Transverse colon (tissue), 4 donors: ENCODE measurements at regions not wholly inside any gene's neighbourhood (a gene's known extent, or its start where the extent isn't known, plus 50 kb on each side); places are given as distances from the start of the nearest gene placed in this dataset.

Source experiments
- DNase-seq: peaks from one replicate; pipeline ENCODE4 v3.0.0-alpha.2; 2019
- H3K27ac ChIP-seq, 4 donors: fragments of 200-600 bp; sonication (generic); 2 replicates each; pipeline ENCODE4 v1.5.1; 2016 to 2018; ENCODE audit warnings: inconsistent platforms in 4 of 4
- H3K27me3 ChIP-seq: fragments of 200-600 bp; sonication (generic); 2 replicates; pipeline ENCODE4 v1.5.1; 2017; ENCODE audit warnings: inconsistent platforms
- H3K36me3 ChIP-seq, 4 donors: fragments of 200-600 bp; sonication (generic); 2 replicates each; pipeline ENCODE4 v1.5.1; 2017 to 2019; ENCODE audit warnings: inconsistent platforms in 4 of 4
- H3K4me1 ChIP-seq, 4 donors: fragments of 200-600 bp; sonication (generic); 2 replicates each; pipeline ENCODE4 v1.5.1; 2017 to 2020; ENCODE audit warnings: inconsistent platforms in 4 of 4
- H3K4me3 ChIP-seq, 4 donors: fragments of 200-600 bp; sonication (generic); 1 replicate in 1 of 4; 2 replicates in 3 of 4; pipeline versions ENCODE4 v1.5.1 to v1.6.1; 2017 to 2019; ENCODE audit warnings: inconsistent platforms in 4 of 4
- H3K9me3 ChIP-seq, 2 donors: fragments of 200-600 bp; sonication (generic); 2 replicates each; pipeline ENCODE4 v1.5.1; 2017 to 2019; ENCODE audit warnings: inconsistent platforms in 2 of 2
- CTCF ChIP-seq, 5 experiments: fragments of 200-600 bp in 3 of 5; fragments of 450-650 bp in 2 of 5; sonication (generic) in 3 of 5; IDR thresholded peaks; 1 replicate in 2 of 5; 2 replicates in 3 of 5; pipeline ENCODE4 v1.5.1; 2016 to 2017; ENCODE audit warnings: antibody characterized with exemption in 5 of 5, inconsistent platforms in 3 of 5, mild to moderate bottlenecking in 2 of 5, moderate library complexity in 1 of 5
- EP300 ChIP-seq: sonication (generic); formaldehyde crosslinking; IDR thresholded peaks from one replicate; pipeline ENCODE4 v1.6.1; 2017; ENCODE audit warnings: antibody characterized with exemption, low read depth
- POLR2A ChIP-seq: fragments of 450-650 bp; IDR thresholded peaks from one replicate; pipeline ENCODE4 v1.6.1; 2016; ENCODE audit warnings: antibody characterized with exemption, mild to moderate bottlenecking, moderate library complexity
- POLR2AphosphoS5 ChIP-seq, 3 donors: sonication (generic); formaldehyde crosslinking; IDR thresholded peaks; one replicate each; pipeline ENCODE4 v1.6.1; 2016; ENCODE audit warnings: antibody characterized with exemption in 3 of 3
- WGBS, 2 donors: methylation state at CpG; one replicate each; pipeline ENCODE4 v1.1.5; 2018; ENCODE audit warnings: low coverage in 1 of 2; 5-methylcytosine and 5-hydroxymethylcytosine counted together
- in situ Hi-C, 4 donors: fragments of 200-750 bp; cut with MboI; loops; one replicate each; pipeline versions ENCODE4 v1.15.0 to v1.15.1; 2017; ENCODE audit warnings: low sequenced_read_pairs in 3 of 4, low pct_ligation_motif_present in 1 of 4, low pct_unique_long_range_greater_than_20kb in 1 of 4
- intact Hi-C: fragments of 100-400 bp; cut with DNase I; formaldehyde crosslinking; loops from one replicate; pipeline ENCODE4 v1.15.1; 2023; ENCODE audit warnings: low total_unique reads

GRCh38 chr3:73894474-73895213, 269.9 kb upstream of the PDZRN3 start:
- TF ChIP-seq POLR2A (no peak), POLR2AphosphoS5 (IDR thresholded peaks at IDR 0.05) (no peak), EP300 (no peak), CTCF (IDR thresholded peaks at IDR 0.05) (no peak)
- no peak for DNase-seq
- Histone ChIP-seq H3K27me3 (no peaks in the 10 kb centered on the region), H3K9me3 (no peaks in the 10 kb centered on the region), H3K4me1 (no peaks in the 10 kb centered on the region), H3K27ac (no peak overlapping the region), H3K36me3 (no peaks in the 10 kb centered on the region), H3K4me3 (no peak overlapping the region)
- intact Hi-C loops: no loop called here
- 88 to 96% methylated on average over 3 of the region's 3 CpGs for WGBS, 2 donors
- in situ Hi-C loops: no loop called here

GRCh38 chr3:73893089-73893488, 268.3 kb upstream of the PDZRN3 start:
- H3K4me3 ChIP-seq: no peak overlapping the region
- DNase-seq: no peak
- H3K4me1 ChIP-seq: no peaks in the 10 kb centered on the region
- H3K9me3 ChIP-seq: no peaks in the 10 kb centered on the region
- intact Hi-C loops: no loop called here
- H3K27me3 ChIP-seq: no peaks in the 10 kb centered on the region
- WGBS, 2 donors: 93 to 98% methylated on average over 2 of the region's 2 CpGs
- no peaks in the 10 kb centered on the region for H3K36me3 ChIP-seq
- H3K27ac ChIP-seq: no peak overlapping the region
- no peak for TF ChIP-seq POLR2AphosphoS5 (IDR thresholded peaks at IDR 0.05)
- TF ChIP-seq EP300: no peak
- TF ChIP-seq CTCF (IDR thresholded peaks at IDR 0.05): no peak
- no peak for TF ChIP-seq POLR2A
- in situ Hi-C loops: no loop called here

GRCh38 chr3:73885862-73886261, 261.1 kb upstream of the PDZRN3 start:
- in situ Hi-C loops: no loop called here
- no peak overlapping the region for H3K27ac ChIP-seq
- H3K9me3 ChIP-seq: no peaks in the 10 kb centered on the region
- H3K4me1 ChIP-seq: no peaks in the 10 kb centered on the region
- no peak overlapping the region for H3K4me3 ChIP-seq
- TF ChIP-seq POLR2AphosphoS5 (IDR thresholded peaks at IDR 0.05): no peak
- no peak for TF ChIP-seq POLR2A
- no peak for TF ChIP-seq CTCF (IDR thresholded peaks at IDR 0.05)
- TF ChIP-seq EP300: no peak
- H3K36me3 ChIP-seq: no peaks in the 10 kb centered on the region
- intact Hi-C loops: no loop called here
- no peak for DNase-seq
- 79 to 80% methylated on average over 1 of the region's 1 CpG for WGBS, 2 donors
- no peaks in the 10 kb centered on the region for H3K27me3 ChIP-seq

GRCh38 chr3:73884361-73884760, 259.6 kb upstream of the PDZRN3 start:
- Histone ChIP-seq H3K4me3 (no peak overlapping the region), H3K9me3 (no peaks in the 10 kb centered on the region), H3K36me3 (no peaks in the 10 kb centered on the region), H3K27ac (no peak overlapping the region), H3K4me1 (no peaks in the 10 kb centered on the region), H3K27me3 (no peaks in the 10 kb centered on the region)
- intact Hi-C loops: no loop called here
- WGBS, 2 donors: 71 to 81% methylated on average over 3 of the region's 3 CpGs
- no peak for DNase-seq
- TF ChIP-seq POLR2A (no peak), EP300 (no peak), POLR2AphosphoS5 (IDR thresholded peaks at IDR 0.05) (no peak), CTCF (IDR thresholded peaks at IDR 0.05) (no peak)
- in situ Hi-C loops: no loop called here
